A549 (cell line): ENCODE measurements at regions not wholly inside any gene's neighbourhood (a gene's known extent, or its start where the extent isn't known, plus 50 kb on each side); places are given as distances from the start of the nearest gene placed in this dataset.

Experiments
- BHLHE40 ChIP-seq: IDR thresholded peaks from 2 replicates; pipeline ENCODE4 v1.6.1; 2012; ENCODE audit warnings: low read depth, low read length, inconsistent platforms
- CBX2 ChIP-seq: fragments of 200-600 bp; sonication (generic); IDR thresholded peaks from 2 replicates; pipeline ENCODE4 v1.6.1; 2016; ENCODE audit warnings: low read depth, mild to moderate bottlenecking, borderline replicate concordance
- CHD4 ChIP-seq: fragments of 200-600 bp; sonication (generic); IDR thresholded peaks from 2 replicates; pipeline ENCODE4 v1.6.1; 2016; ENCODE audit warnings: antibody characterized with exemption, mild to moderate bottlenecking, borderline replicate concordance
- EP300 ChIP-seq, 2 experiments: fragments of >200 bp; sonication (Bioruptor Twin); formaldehyde crosslinking; IDR thresholded peaks; 2 replicates in 1 of 2; 3 replicates in 1 of 2; pipeline ENCODE4 v1.6.1; 2016 to 2017
- KDM1A ChIP-seq: fragments of 200-600 bp; sonication (generic); IDR thresholded peaks from 2 replicates; pipeline ENCODE4 v1.6.1; 2016; ENCODE audit warnings: low read depth, mild to moderate bottlenecking
- MAFK ChIP-seq: fragments of 450-650 bp; IDR thresholded peaks from 2 replicates; pipeline ENCODE4 v1.6.1; 2014; ENCODE audit not compliant: partially characterized antibody
- MAZ ChIP-seq: fragments of 150-350 bp; IDR thresholded peaks from 2 replicates; pipeline ENCODE4 v1.6.1; 2014; ENCODE audit warnings: antibody characterized with exemption, low read depth, low read length, borderline replicate concordance
- POLR2A ChIP-seq: IDR thresholded peaks from 2 replicates; pipeline ENCODE4 v1.6.1; 2012; ENCODE audit warnings: mild to moderate bottlenecking, low read length
- RAD21 ChIP-seq, 2 experiments: fragments of >200 bp in 1 of 2; sonication (Bioruptor Twin) in 1 of 2; formaldehyde crosslinking in 1 of 2; IDR thresholded peaks in 1 of 2; conservative IDR thresholded peaks in 1 of 2; 2 replicates in 1 of 2; 3 replicates in 1 of 2; pipeline ENCODE4 v1.6.1; 2012 to 2018; ENCODE audit warnings: inconsistent platforms in 1 of 2
- RCOR1 ChIP-seq: fragments of 150-350 bp; IDR thresholded peaks from 2 replicates; pipeline ENCODE4 v1.6.1; 2014; ENCODE audit warnings: antibody characterized with exemption, low read length, low read depth
- SMC3 ChIP-seq: fragments of >200 bp; sonication (Bioruptor Twin); formaldehyde crosslinking; IDR thresholded peaks from 3 replicates; pipeline ENCODE4 v1.6.1; 2018; ENCODE audit warnings: inconsistent platforms
- TF ChIP-seq, protein P1 (sequence below): fragments of >200 bp; sonication (Bioruptor Twin); formaldehyde crosslinking; IDR thresholded peaks from 3 replicates; pipeline ENCODE4 v1.5.1; 2016
- TF ChIP-seq, protein P2 (sequence below): fragments of 450-650 bp; IDR thresholded peaks from 2 replicates; pipeline ENCODE4 v1.6.1; 2014; ENCODE audit warnings: antibody characterized with exemption
- TF ChIP-seq, protein P3 (sequence below): fragments of 150-350 bp; IDR thresholded peaks from 2 replicates; pipeline ENCODE4 v1.6.1; 2014; ENCODE audit warnings: low read depth, mild to moderate bottlenecking, low read length

DNA sequence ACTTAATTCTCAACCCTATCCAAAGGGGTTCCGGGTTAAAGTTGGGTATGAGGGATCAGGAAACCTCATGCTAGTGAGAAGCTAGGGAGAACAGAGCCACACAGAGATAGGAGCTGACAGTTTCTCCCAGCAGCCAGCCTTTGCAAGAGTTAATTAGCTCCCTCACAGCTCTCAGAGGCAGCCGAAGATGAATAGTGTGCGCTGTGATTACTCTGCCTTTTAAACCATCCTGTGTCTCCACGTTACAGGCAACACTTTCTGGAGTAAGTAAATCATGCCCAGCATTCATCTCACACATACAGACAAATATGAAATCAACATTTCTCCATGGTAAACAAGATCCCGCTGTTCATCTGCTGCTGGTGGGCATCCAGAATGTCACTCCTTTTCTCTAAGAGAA, 429.6 kb downstream of the INSC start:
- TF ChIP-seq POLR2A (no peak), RAD21 (conservative IDR thresholded peaks at IDR 0.05 in 1 of 2, IDR thresholded peaks at IDR 0.05 in 1 of 2) (no peak), RCOR1 (no peak), BHLHE40 (no peak), KDM1A (no peak), CBX2 (no peak), SMC3 (no peak), CHD4 (no peak), MAFK (no peak), MAZ (no peak), EP300 (IDR thresholded peaks at IDR 0.05) (no peak)
- TF ChIP-seq, protein P1, sequence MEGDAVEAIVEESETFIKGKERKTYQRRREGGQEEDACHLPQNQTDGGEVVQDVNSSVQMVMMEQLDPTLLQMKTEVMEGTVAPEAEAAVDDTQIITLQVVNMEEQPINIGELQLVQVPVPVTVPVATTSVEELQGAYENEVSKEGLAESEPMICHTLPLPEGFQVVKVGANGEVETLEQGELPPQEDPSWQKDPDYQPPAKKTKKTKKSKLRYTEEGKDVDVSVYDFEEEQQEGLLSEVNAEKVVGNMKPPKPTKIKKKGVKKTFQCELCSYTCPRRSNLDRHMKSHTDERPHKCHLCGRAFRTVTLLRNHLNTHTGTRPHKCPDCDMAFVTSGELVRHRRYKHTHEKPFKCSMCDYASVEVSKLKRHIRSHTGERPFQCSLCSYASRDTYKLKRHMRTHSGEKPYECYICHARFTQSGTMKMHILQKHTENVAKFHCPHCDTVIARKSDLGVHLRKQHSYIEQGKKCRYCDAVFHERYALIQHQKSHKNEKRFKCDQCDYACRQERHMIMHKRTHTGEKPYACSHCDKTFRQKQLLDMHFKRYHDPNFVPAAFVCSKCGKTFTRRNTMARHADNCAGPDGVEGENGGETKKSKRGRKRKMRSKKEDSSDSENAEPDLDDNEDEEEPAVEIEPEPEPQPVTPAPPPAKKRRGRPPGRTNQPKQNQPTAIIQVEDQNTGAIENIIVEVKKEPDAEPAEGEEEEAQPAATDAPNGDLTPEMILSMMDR, result no peak
- TF ChIP-seq, protein P2, sequence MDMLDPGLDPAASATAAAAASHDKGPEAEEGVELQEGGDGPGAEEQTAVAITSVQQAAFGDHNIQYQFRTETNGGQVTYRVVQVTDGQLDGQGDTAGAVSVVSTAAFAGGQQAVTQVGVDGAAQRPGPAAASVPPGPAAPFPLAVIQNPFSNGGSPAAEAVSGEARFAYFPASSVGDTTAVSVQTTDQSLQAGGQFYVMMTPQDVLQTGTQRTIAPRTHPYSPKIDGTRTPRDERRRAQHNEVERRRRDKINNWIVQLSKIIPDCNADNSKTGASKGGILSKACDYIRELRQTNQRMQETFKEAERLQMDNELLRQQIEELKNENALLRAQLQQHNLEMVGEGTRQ, result no peak
- TF ChIP-seq, protein P3, sequence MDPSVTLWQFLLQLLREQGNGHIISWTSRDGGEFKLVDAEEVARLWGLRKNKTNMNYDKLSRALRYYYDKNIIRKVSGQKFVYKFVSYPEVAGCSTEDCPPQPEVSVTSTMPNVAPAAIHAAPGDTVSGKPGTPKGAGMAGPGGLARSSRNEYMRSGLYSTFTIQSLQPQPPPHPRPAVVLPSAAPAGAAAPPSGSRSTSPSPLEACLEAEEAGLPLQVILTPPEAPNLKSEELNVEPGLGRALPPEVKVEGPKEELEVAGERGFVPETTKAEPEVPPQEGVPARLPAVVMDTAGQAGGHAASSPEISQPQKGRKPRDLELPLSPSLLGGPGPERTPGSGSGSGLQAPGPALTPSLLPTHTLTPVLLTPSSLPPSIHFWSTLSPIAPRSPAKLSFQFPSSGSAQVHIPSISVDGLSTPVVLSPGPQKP, result no peak
